LoVo (cell line): ENCODE measurements at regions not wholly inside any gene's neighbourhood (a gene's known extent, or its start where the extent isn't known, plus 50 kb on each side); places are given as distances from the start of the nearest gene placed in this dataset.
"Not testable (repeated sequence)": the region's sequence is repeated elsewhere in the genome, so short reads cannot be mapped to it uniquely, and the experiment has no call there.

Experiments
- DNase-seq: peaks from one replicate; pipeline ENCODE4 v3.0.0-alpha.2; 2016; ENCODE audit warnings: low spot score

- DNase-seq, result no peak
Observed at GRCh38 chr2:16034975-16035746, 94.8 kb downstream of the MYCN start.

GRCh38 chr2:16034151-16034974 lies 94.0 kb downstream of the MYCN start:
- DNase-seq, result no peak

- DNase-seq, result no peak
Observed at GRCh38 chr2:16033032-16033293, 92.6 kb downstream of the MYCN start.

- no peak for DNase-seq
Observed at GRCh38 chr2:16032282-16033031, 92.1 kb downstream of the MYCN start.

- DNase-seq, result peak; percentile 36
Observed at GRCh38 chr2:16031848-16032159, 91.5 kb downstream of the MYCN start.

GRCh38 chr2:16031058-16031847 lies 90.9 kb downstream of the MYCN start:
- DNase-seq, result no peak

- DNase-seq, result no peak
Observed at GRCh38 chr2:16030206-16031057, 90.1 kb downstream of the MYCN start.

- DNase-seq, result no peak
Observed at GRCh38 chr2:16028644-16029043, 88.3 kb downstream of the MYCN start.

- no peak for DNase-seq
Observed at GRCh38 chr2:16026816-16027501, 86.6 kb downstream of the MYCN start.

GRCh38 chr2:16025876-16026640 lies 85.7 kb downstream of the MYCN start:
- DNase-seq, result no peak

GRCh38 chr2:16025211-16025875 lies 85.0 kb downstream of the MYCN start:
- DNase-seq, result no peak

GRCh38 chr2:16024628-16025027 lies 84.3 kb downstream of the MYCN start:
- DNase-seq, result not testable (repeated sequence)

GRCh38 chr2:16023506-16024360 lies 83.4 kb downstream of the MYCN start:
- DNase-seq, result no peak

- DNase-seq, result no peak
Observed at GRCh38 chr2:16022548-16023240, 82.3 kb downstream of the MYCN start.

- no peak for DNase-seq
Observed at GRCh38 chr2:16021611-16022363, 81.4 kb downstream of the MYCN start.

- no peak for DNase-seq
Observed at GRCh38 chr2:16020389-16021008, 80.1 kb downstream of the MYCN start.
